Liver (tissue), 3 donors: ENCODE measurements at regions not wholly inside any gene's neighbourhood (a gene's known extent, or its start where the extent isn't known, plus 50 kb on each side); places are given as distances from the start of the nearest gene placed in this dataset.

Source experiments
- ATF3 ChIP-seq: IDR thresholded peaks from 2 replicates; pipeline ENCODE4 v1.6.1; 2016; ENCODE audit warnings: antibody characterized with exemption
- CTCF ChIP-seq: fragments of 150-350 bp; IDR thresholded peaks from 2 replicates; pipeline ENCODE4 v1.5.1; 2017; ENCODE audit warnings: improper control_type of control experiment, low read depth, low read length; ENCODE audit not compliant: missing input control
- GABPA ChIP-seq, 2 donors: IDR thresholded peaks in 1 of 2; conservative IDR thresholded peaks in 1 of 2; 2 replicates each; pipeline ENCODE4 v1.6.1; 2016; ENCODE audit warnings: antibody characterized with exemption in 2 of 2, mild to moderate bottlenecking in 1 of 2, moderate library complexity in 1 of 2
- JUND ChIP-seq, 2 donors: IDR thresholded peaks; 2 replicates each; pipeline ENCODE4 v1.6.1; 2016; ENCODE audit warnings: antibody characterized with exemption in 2 of 2
- MAX ChIP-seq: IDR thresholded peaks from 2 replicates; pipeline ENCODE4 v1.6.1; 2016; ENCODE audit warnings: antibody characterized with exemption
- RAD21 ChIP-seq, 2 donors: IDR thresholded peaks; 2 replicates each; pipeline ENCODE4 v1.6.1; 2016; ENCODE audit warnings: antibody characterized with exemption in 2 of 2, mild to moderate bottlenecking in 2 of 2
- REST ChIP-seq: IDR thresholded peaks from 2 replicates; pipeline ENCODE4 v1.6.1; 2016; ENCODE audit warnings: antibody characterized with exemption, mild to moderate bottlenecking
- RXRA ChIP-seq, 2 donors: IDR thresholded peaks; 2 replicates each; pipeline ENCODE4 v1.6.1; 2017 to 2018; ENCODE audit warnings: antibody characterized with exemption in 2 of 2, mild to moderate bottlenecking in 1 of 2
- SP1 ChIP-seq: IDR thresholded peaks from 2 replicates; pipeline ENCODE4 v1.6.1; 2018; ENCODE audit warnings: antibody characterized with exemption, mild to moderate bottlenecking
- TAF1 ChIP-seq: conservative IDR thresholded peaks from 2 replicates; pipeline ENCODE4 v1.6.1; 2016; ENCODE audit warnings: antibody characterized with exemption, mild to moderate bottlenecking
- YY1 ChIP-seq: IDR thresholded peaks from 2 replicates; pipeline ENCODE4 v1.6.1; 2016; ENCODE audit warnings: antibody characterized with exemption, mild to moderate bottlenecking
- donor health status: healthy.
- donor health status: healthy.

- TF ChIP-seq CTCF, result no peak
- TF ChIP-seq REST, result no peak
- no peak for TF ChIP-seq RXRA (IDR thresholded peaks at IDR 0.05)
- no peak for TF ChIP-seq GABPA (IDR thresholded peaks at IDR 0.05 in 1 of 2, conservative IDR thresholded peaks at IDR 0.05 in 1 of 2)
- TF ChIP-seq MAX, result no peak
- TF ChIP-seq TAF1, result no peak
- TF ChIP-seq YY1, result no peak
- no peak for TF ChIP-seq RAD21 (IDR thresholded peaks at IDR 0.05)
- TF ChIP-seq JUND (IDR thresholded peaks at IDR 0.05), result no peak
- TF ChIP-seq ATF3, result no peak
- TF ChIP-seq SP1, result no peak
Observed at GRCh38 chr16:85259832-85260167, 147.5 kb upstream of the CIBAR2 start.
